Activated T-helper 1 cell treated with anti-CD3 and anti-CD28 coated beads, Interleukin-12 subunit alpha, Interleukin-12 subunit beta, Interleukin-2, Interleukin-4 antibody, amounts not matched to agents 30 ng/mL and 10 ng/mL and 1 ng/mL, durations not matched to agents 14 hours and 24 hours and 36 hours (primary cell): ENCODE measurements at regions not wholly inside any gene's neighbourhood (a gene's known extent, or its start where the extent isn't known, plus 50 kb on each side); places are given as distances from the start of the nearest gene placed in this dataset.
"Not testable (repeated sequence)": the region's sequence is repeated elsewhere in the genome, so short reads cannot be mapped to it uniquely, and the experiment has no call there.

ENCODE experiments used
- DNase-seq: peaks from one replicate; pipeline ENCODE4 v3.0.0; 2021; ENCODE audit warnings: low spot score
- H3K27ac Mint-ChIP-seq: one replicate; pipeline ENCODE4 v1.8.0; 2021; ENCODE audit warnings: mild to moderate bottlenecking, mixed read lengths
- H3K27me3 Mint-ChIP-seq: one replicate; pipeline ENCODE4 v1.8.0; 2022; ENCODE audit warnings: mild to moderate bottlenecking, moderate library complexity, mixed read lengths; ENCODE audit not compliant: insufficient read depth
- H3K36me3 Mint-ChIP-seq: one replicate; pipeline ENCODE4 v1.8.0; 2021; ENCODE audit warnings: low read depth, mixed read lengths
- H3K4me1 Mint-ChIP-seq: one replicate; pipeline ENCODE4 v1.8.0; 2021; ENCODE audit warnings: low read depth, mixed read lengths
- H3K4me3 Mint-ChIP-seq: one replicate; pipeline ENCODE4 v1.8.0; 2021; ENCODE audit warnings: mild to moderate bottlenecking, moderate library complexity, mixed read lengths
- H3K9me3 Mint-ChIP-seq: one replicate; pipeline ENCODE4 v1.8.0; 2021; ENCODE audit warnings: mixed read lengths
- intact Hi-C: fragments of 100-400 bp; cut with micrococcal nuclease; formaldehyde crosslinking; loops from one replicate; pipeline ENCODE4 v1.15.1; 2024

DNA sequence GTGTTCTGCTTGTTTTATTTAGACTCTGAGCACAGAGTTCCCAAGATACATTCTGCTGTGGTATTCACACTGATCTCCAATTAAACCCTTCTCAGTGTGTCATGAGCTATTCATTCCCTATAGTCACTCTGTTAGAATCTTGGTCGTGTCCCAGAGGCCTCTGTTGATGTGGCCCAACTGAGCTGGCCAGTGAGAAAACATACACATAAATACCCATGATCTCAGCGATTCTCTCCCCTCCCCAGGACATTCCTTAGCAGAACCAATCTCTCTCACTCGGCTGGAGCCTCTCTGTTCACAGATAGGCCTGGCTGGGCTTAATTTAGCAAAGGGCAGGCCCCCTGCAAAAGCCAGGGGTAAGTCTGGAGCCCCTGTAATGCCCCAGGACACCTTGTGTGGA lies 109.6 kb upstream of the NBPF9 start:
- H3K9me3 Mint-ChIP-seq, H3K4me1 Mint-ChIP-seq, H3K27ac Mint-ChIP-seq, DNase-seq, intact Hi-C loops, H3K4me3 Mint-ChIP-seq, H3K36me3 Mint-ChIP-seq, H3K27me3 Mint-ChIP-seq: not testable (repeated sequence)

DNA sequence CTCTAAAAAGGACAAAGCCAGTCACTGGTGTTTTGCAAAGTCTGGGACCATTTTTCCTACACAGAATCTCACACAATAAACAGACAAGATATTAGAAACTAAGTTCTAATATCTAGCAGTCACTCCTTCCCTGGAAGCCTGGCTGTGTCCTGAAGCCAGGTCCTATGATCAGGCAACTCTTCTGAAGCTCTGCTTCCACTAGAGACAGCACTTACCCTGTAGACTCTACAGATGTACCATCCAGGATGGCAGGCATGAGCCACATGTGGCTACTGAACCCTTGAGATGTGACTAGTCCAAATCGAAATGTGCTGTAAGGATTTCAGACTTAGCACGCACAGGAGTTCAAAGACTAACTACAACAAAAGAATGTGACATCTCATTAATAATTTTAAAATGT lies 110.3 kb upstream of the NBPF9 start:
- H3K36me3 Mint-ChIP-seq, H3K27me3 Mint-ChIP-seq, H3K4me1 Mint-ChIP-seq, H3K27ac Mint-ChIP-seq, H3K9me3 Mint-ChIP-seq, intact Hi-C loops, DNase-seq, H3K4me3 Mint-ChIP-seq: not testable (repeated sequence)

DNA sequence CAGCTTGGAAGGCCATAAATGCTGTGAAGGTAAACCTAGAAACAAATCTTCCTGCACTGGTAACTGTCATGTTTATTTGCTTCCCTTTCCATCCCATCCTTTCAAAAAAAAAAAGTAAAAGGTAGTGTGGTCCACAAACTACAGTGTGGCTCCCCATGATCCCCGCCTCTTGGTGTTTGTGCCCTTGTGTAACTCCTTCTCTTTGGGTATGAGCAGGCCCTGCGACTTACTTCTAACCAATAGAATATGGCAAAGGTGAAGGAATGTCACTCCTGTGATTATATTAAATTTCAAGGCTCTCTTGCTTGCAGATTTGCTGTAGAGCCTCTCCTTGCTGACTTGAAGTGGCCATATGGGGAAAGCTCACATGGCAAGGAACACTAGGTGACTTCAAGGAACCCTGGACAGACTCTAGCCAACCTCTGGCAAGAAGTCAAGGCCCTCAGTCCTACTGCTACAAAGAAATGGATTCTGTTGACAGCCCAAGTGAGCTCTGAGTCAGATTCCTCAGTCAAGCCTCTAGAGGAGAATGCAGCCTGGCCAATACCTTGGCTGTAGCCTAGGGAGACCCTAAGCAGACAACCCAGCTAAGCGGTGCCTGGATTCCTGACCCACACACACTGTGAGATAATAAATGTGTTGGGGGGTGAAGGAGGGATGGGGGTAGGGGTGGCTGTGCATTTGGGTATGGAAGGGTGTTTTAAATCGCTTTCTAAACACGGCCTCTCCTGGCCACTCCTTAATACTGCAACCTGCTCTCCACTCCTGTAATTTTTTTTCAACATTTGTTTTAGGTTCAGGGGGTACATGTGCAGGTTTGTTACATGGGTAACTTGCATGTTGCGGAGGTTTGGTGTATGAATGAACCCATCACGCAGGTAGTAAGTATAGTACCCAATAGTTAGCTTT lies 115.0 kb upstream of the NBPF9 start:
- H3K9me3 Mint-ChIP-seq, H3K36me3 Mint-ChIP-seq, H3K27me3 Mint-ChIP-seq, H3K4me3 Mint-ChIP-seq, intact Hi-C loops, H3K4me1 Mint-ChIP-seq, H3K27ac Mint-ChIP-seq, DNase-seq: not testable (repeated sequence)

DNA sequence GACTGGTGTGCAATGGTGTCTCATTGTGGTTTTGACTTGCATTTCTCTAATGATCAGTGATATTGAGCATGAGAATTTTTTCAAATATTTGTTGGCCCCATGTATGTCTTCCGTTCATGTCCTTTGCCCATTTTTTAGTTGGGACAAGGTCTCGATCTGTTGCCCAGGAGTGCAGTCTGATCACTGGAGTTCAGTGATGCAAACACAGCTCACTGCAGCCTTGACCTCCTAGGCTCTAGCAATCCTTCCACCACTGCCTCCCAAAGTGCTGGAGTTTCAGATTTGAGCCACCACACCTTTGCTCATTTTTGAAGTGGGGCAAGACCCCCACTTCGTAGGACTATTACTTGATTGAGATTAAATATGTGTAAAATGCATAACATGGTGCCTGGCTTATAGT lies 116.2 kb upstream of the NBPF9 start:
- intact Hi-C loops, H3K36me3 Mint-ChIP-seq, H3K9me3 Mint-ChIP-seq, H3K4me3 Mint-ChIP-seq, H3K27me3 Mint-ChIP-seq, H3K4me1 Mint-ChIP-seq, DNase-seq, H3K27ac Mint-ChIP-seq: not testable (repeated sequence)

DNA sequence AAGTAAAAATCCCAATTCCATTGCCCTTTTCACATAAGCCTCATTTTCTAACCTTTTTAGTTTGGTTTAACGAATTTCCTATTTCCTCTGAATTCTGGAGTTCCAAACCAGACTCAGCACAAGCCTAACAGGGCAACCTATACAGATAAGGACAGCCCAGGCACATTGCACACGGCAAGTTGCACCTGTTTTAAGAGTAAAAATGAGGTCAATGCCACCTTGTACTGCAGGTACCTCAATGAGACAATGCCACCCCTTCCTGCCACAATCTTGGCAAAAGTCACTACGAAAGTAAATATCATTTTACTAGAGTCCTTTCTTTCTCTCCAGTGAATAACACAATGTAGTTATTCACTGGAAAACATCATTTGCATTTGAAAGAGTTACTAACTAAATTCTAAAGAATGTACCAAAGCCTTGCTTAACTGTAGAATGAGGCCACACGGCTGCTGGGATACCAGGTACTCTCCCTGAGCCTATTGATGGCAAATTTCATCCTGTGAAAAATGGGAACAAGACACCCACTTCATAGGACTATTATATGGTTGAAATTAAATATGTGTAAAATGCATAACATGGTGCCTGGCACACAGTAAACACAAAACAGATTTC lies 117.2 kb upstream of the NBPF9 start:
- H3K9me3 Mint-ChIP-seq, H3K27ac Mint-ChIP-seq, DNase-seq, H3K36me3 Mint-ChIP-seq, H3K4me3 Mint-ChIP-seq, intact Hi-C loops, H3K27me3 Mint-ChIP-seq, H3K4me1 Mint-ChIP-seq: not testable (repeated sequence)

DNA sequence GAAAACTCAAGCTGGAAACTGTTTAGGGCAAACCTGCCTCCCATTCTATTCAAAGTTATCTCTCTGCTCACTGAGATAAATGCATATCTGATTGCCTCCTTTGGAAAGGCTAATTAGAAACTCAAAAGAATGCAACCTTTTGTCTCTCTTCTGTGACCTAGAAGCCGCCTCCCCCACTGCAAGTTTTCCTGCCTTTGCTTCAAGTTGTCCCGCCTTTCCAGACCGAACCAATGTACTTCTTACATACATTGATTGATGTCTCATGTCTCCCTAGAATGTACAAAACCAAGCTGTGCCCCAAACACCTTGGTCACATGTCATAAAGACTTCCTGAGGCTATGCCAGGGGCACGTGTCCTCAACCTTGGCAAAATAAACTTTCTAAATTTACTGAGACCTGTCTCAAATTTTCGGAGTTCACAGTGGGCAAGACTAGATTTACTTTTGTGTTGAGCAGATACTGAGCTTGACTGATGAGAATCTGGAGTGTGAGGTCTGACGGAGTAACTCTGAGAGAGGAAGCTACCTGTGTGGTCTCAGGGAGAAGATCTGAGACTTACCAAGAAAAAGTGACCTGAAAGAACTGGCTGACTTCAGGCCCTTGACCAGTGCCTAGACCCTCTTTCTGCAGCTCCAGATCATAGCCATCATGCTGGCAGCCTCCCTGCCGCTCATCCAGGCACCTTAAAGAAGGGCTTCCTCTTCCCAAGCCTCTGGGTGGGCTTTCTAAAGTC lies 124.7 kb upstream of the NBPF9 start:
- H3K4me1 Mint-ChIP-seq: not testable (repeated sequence)

DNA sequence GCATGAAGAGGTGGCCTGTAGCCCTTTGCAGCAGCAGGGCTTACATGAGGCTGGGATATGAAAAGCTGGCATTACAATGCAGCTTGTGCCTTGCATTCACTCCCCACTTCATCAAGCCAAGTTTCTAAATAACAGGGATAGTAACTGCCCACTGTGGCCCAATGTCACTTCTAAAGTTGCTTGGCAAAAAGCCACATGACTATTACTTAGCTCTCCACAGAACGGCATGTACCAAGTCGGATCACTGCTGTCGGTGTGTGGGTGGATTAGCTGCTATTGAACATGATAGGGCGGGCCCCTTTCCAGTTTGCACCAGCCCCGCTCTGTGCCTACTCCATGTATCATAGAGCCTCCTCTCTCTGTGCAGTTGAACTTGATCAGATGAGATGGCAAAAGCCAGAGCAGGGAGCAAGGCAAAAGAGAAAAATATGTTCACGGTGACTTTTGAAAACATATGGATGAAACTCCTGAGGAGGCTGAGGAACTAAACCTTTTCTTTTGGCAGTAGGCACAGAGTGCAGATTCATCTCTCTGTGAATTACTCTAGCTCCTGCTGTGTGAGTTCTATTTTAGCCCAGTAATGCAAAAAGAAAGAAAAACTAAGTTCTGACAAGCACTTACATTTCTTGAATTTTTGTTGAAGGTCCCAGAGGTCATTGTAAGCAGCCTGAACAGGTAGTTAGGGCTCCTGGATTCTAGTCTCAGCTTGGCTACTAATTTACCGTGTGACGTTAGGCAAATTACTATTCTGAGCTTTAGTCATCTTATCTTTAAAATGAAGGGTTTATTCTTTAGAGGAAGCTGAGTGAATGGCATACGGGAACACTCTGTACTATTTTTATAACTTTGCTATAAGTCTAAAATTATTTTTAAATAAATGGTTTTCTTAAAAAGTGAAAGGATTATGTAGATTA lies 125.6 kb upstream of the NBPF9 start:
- DNase-seq, H3K27ac Mint-ChIP-seq, H3K9me3 Mint-ChIP-seq, H3K4me1 Mint-ChIP-seq, H3K36me3 Mint-ChIP-seq, H3K27me3 Mint-ChIP-seq, H3K4me3 Mint-ChIP-seq, intact Hi-C loops: not testable (repeated sequence)

More for the DNA sequence above, 124.7 kb upstream of the NBPF9 start:
- DNase-seq, H3K27me3 Mint-ChIP-seq, H3K4me3 Mint-ChIP-seq, intact Hi-C loops, H3K9me3 Mint-ChIP-seq, H3K27ac Mint-ChIP-seq, H3K36me3 Mint-ChIP-seq: not testable (repeated sequence)

DNA sequence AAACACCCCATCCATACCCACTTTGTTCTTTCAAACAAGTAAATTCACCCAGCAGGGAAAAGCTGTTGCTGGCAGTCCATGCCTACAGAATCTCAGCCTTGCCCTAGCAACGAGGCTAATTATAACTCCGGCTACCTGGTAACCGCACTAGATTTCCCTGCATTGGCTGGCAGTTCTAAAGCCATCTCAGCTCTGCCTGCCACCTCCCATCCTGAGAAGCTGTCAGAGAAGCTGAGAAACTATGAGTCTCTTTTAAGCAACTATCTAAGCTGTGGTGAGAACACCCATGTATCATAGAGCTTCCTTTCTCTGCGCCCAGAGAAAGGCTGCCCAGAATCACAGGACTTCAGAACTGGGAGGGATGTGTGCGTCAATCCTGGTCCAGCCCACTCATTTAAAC lies 126.5 kb upstream of the NBPF9 start:
- H3K27ac Mint-ChIP-seq, H3K36me3 Mint-ChIP-seq, H3K4me1 Mint-ChIP-seq, H3K9me3 Mint-ChIP-seq, DNase-seq, intact Hi-C loops, H3K4me3 Mint-ChIP-seq, H3K27me3 Mint-ChIP-seq: not testable (repeated sequence)

DNA sequence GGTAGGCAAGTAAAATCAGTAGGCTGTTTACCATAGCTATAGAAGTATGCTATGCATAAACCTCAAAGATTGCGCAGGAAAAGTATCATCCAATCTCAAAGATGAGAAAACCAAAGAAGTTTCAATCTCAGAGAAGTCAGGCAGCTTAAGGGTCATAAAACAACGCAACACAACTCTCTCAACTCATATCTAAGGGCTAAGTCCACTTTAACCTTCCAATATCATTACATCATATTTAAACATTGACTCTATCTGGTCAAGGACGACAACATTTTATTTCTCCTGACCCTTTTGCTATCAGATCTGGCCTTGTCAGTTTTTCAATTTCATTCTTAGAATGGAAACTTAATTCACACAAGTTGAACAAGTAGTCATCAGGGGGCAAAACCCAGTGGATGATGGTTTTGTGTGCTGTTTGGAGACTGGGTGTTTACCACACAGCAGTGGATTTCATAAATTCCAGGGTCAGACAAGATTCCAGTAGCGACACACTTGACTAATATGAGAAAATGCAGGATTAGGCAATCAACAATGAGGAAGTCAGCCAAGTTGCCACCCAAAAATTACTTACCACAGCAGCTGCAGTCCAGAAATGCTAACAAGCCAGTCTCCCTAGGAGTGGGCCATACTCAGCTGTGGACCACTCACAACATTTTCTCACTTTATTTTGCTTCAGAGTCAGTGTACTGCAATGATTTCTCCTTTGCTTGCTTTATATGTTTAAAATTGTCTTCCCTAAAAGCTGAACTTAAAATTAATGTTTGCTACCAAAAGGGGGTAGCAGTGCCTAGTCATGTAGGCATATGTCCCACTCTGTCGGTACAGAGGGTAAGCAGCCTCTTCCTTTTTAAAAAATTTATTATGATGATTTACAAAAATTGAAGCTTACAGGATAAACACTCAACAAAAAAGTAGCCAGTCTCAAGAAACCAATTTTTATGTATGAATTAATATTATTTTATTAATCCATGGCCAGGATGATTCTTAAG lies 131.9 kb upstream of the NBPF9 start:
- H3K27ac Mint-ChIP-seq, H3K27me3 Mint-ChIP-seq, H3K4me1 Mint-ChIP-seq, H3K36me3 Mint-ChIP-seq, intact Hi-C loops, H3K4me3 Mint-ChIP-seq, H3K9me3 Mint-ChIP-seq, DNase-seq: not testable (repeated sequence)

DNA sequence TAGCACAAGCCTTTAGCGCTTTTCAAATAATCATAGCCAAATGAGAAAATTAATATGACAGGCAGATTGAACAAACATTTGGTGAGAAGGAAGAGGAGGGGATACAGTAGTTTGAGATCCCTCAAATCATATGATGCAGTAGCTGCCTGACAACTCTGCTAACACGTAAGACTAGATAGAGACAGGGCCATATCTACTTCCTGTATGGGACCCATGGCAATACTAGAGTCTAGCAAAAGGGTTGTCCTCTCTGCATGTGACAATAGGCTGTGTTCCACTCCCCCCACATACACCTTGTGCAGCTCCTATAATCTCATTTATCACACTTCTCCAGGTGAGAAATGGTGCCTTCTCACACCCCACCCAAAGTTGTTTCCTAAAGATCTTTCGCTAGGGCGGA lies 134.2 kb upstream of the NBPF9 start:
- H3K27ac Mint-ChIP-seq, H3K36me3 Mint-ChIP-seq, intact Hi-C loops, H3K4me1 Mint-ChIP-seq, H3K4me3 Mint-ChIP-seq, DNase-seq, H3K9me3 Mint-ChIP-seq, H3K27me3 Mint-ChIP-seq: not testable (repeated sequence)

DNA sequence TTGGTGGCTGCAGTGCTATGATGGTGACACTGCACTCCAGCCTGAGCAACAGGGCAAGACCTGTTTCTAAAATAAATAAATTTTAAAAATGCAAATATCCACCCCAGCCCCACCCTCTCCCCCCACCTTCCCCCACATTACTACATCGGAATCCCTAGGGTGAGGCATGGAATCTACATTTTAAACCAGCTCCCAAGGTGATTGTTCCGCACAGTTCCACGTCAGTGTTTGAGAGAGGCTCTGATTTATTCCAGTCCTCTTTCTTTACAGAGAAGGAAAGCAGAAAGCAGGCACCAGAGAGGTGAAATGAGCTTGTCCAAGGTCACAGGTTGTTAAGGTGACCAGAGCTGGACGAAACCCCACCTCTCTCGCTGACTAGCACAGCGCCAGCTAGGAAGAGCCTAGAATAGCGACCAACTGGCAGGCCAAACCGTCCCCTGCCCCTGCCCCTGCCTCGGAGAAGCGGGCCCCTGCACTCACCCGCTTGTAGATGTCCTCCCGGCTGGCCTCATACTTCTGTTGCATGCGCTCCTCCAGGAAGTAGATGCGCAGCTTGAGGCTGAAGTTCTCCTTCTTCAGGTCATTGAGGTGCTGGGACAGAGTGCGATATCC lies 136.7 kb upstream of the NBPF9 start:
- H3K9me3 Mint-ChIP-seq, H3K4me1 Mint-ChIP-seq, intact Hi-C loops, H3K27me3 Mint-ChIP-seq, H3K27ac Mint-ChIP-seq, DNase-seq, H3K4me3 Mint-ChIP-seq, H3K36me3 Mint-ChIP-seq: not testable (repeated sequence)
